Kidney (tissue), 13 donors: ENCODE measurements at regions not wholly inside any gene's neighbourhood (a gene's known extent, or its start where the extent isn't known, plus 50 kb on each side); places are given as distances from the start of the nearest gene placed in this dataset.

Source experiments
- DNase-seq, 5 donors: peaks; one replicate each; pipeline ENCODE4 v3.0.0-alpha.2; 2013 to 2020
- FAIRE-seq: peaks from 2 replicates; lab custom pipeline; 2012; peaks lifted over from hg19 to GRCh38; lab: Jason Lieb, UNC
- H3K27ac ChIP-seq, 2 donors: one replicate each; pipeline ENCODE4 v1.7.0; 2013; ENCODE audit warnings: low read depth in 2 of 2, low read length in 2 of 2, inconsistent platforms in 1 of 2
- H3K27me3 ChIP-seq: one replicate; pipeline ENCODE4 v1.7.1; 2013; ENCODE audit warnings: low read length, inconsistent platforms; ENCODE audit not compliant: control insufficient read depth, insufficient read depth
- H3K36me3 ChIP-seq, 3 donors: one replicate each; pipeline versions ENCODE4 v1.7.0 to v1.7.1; 2013; ENCODE audit warnings: low read length in 3 of 3, control low read depth in 1 of 3, inconsistent platforms in 1 of 3; ENCODE audit not compliant: insufficient read depth in 3 of 3, control insufficient read depth in 2 of 3
- H3K4me1 ChIP-seq, 3 donors: one replicate each; pipeline versions ENCODE4 v1.7.0 to v1.7.1; 2013; ENCODE audit warnings: low read length in 3 of 3, inconsistent platforms in 1 of 3, low read depth in 1 of 3; ENCODE audit not compliant: control insufficient read depth in 2 of 3, insufficient read depth in 2 of 3
- H3K4me3 ChIP-seq, 3 donors: one replicate each; pipeline versions ENCODE4 v1.7.0 to v1.8.1; 2013; ENCODE audit warnings: low read length in 3 of 3, control low read depth in 1 of 3, inconsistent platforms in 1 of 3
- H3K9ac ChIP-seq, 3 donors: one replicate each; pipeline versions ENCODE4 v1.7.0 to v1.7.1; 2013; ENCODE audit warnings: low read length in 3 of 3, control low read depth in 1 of 3, inconsistent platforms in 1 of 3
- H3K9me3 ChIP-seq, 3 donors: one replicate each; pipeline versions ENCODE4 v1.7.0 to v1.7.1; 2013; ENCODE audit warnings: low read length in 3 of 3, control low read depth in 1 of 3, inconsistent platforms in 1 of 3; ENCODE audit not compliant: control insufficient read depth in 2 of 3, insufficient read depth in 1 of 3
- intact Hi-C: fragments of 100-400 bp; cut with DNase I; formaldehyde crosslinking; loops from one replicate; pipeline ENCODE4 v1.11.1; 2022
- TF ChIP-seq, protein P1 (sequence below): IDR thresholded peaks from 3 replicates; pipeline ENCODE4 v1.5.1; 2012; ENCODE audit warnings: mild to moderate bottlenecking, moderate library complexity, borderline replicate concordance; ENCODE audit not compliant: insufficient read depth; ENCODE audit errors: extremely low read depth
- donor health status: control.
- donor health status: control.
- donor health status: control.
- donor health status: control.
- donor health status: control.
- donor health status: DM: yes; HTN: yes; CAD: no.
- donor health status: Normal renal cell carcinoma (clear cell type).

DNA sequence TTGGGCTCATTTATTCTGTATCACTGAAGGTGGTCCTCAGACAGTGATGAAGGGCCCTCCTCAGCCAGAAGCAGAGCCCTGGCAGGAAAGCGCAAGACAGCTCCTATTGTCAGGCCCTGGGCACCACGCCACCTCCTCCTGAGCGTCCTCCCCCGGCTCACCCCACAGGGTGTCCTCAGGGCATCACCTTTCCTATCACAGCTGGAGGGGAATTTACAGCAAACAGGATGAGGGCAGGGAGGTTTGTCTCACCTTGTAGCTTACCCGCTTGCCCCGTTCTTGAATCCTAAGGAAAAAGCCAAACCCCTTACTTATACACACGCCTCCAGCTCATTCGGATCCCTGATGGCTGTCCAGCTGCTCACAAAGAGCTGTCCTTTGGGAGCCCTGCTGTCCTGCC, 50.2 kb upstream of the LANCL2 start:
- no peak overlapping the region for H3K9ac ChIP-seq
- TF ChIP-seq, protein P1, sequence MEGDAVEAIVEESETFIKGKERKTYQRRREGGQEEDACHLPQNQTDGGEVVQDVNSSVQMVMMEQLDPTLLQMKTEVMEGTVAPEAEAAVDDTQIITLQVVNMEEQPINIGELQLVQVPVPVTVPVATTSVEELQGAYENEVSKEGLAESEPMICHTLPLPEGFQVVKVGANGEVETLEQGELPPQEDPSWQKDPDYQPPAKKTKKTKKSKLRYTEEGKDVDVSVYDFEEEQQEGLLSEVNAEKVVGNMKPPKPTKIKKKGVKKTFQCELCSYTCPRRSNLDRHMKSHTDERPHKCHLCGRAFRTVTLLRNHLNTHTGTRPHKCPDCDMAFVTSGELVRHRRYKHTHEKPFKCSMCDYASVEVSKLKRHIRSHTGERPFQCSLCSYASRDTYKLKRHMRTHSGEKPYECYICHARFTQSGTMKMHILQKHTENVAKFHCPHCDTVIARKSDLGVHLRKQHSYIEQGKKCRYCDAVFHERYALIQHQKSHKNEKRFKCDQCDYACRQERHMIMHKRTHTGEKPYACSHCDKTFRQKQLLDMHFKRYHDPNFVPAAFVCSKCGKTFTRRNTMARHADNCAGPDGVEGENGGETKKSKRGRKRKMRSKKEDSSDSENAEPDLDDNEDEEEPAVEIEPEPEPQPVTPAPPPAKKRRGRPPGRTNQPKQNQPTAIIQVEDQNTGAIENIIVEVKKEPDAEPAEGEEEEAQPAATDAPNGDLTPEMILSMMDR: no peak
- DNase-seq (no peak), FAIRE-seq (no peak)
- no peaks in the 10 kb centered on the region for H3K9me3 ChIP-seq
- no peaks in the 10 kb centered on the region for H3K27me3 ChIP-seq
- H3K4me1 ChIP-seq: peaks cover 0 to 3% (median 0%) of the 10 kb centered on the region in 3 donors
- intact Hi-C loops: no loop called here
- no peaks in the 10 kb centered on the region for H3K36me3 ChIP-seq
- H3K4me3 ChIP-seq: no peak overlapping the region
- no peak overlapping the region for H3K27ac ChIP-seq
